Progenitor cell of endocrine pancreas (in vitro differentiated cells): ENCODE measurements at regions not wholly inside any gene's neighbourhood (a gene's known extent, or its start where the extent isn't known, plus 50 kb on each side); places are given as distances from the start of the nearest gene placed in this dataset.
"Not testable (repeated sequence)": the region's sequence is repeated elsewhere in the genome, so short reads cannot be mapped to it uniquely, and the experiment has no call there.

Source experiments
- DNase-seq: peaks from one replicate; pipeline ENCODE4 v3.0.0; 2021; ENCODE audit warnings: low spot score; ENCODE audit not compliant: unreplicated experiment
- H3K27ac Mint-ChIP-seq: 2 replicates; pipeline ENCODE4 v1.8.0; 2021; ENCODE audit warnings: mild to moderate bottlenecking, moderate library complexity, mixed read lengths
- H3K27me3 Mint-ChIP-seq: 2 replicates; pipeline ENCODE4 v1.8.0; 2021; ENCODE audit warnings: mixed read lengths
- H3K36me3 Mint-ChIP-seq: 2 replicates; pipeline ENCODE4 v1.8.0; 2022; ENCODE audit warnings: mixed read lengths; ENCODE audit not compliant: insufficient read depth
- H3K4me1 Mint-ChIP-seq: 2 replicates; pipeline ENCODE4 v1.8.0; 2021; ENCODE audit warnings: low read depth, mixed read lengths
- H3K4me3 Mint-ChIP-seq: 2 replicates; pipeline ENCODE4 v1.8.0; 2021; ENCODE audit warnings: low read depth, mild to moderate bottlenecking, moderate library complexity, mixed read lengths
- H3K9me3 Mint-ChIP-seq: 2 replicates; pipeline ENCODE4 v1.8.0; 2021; ENCODE audit warnings: low read depth, mixed read lengths
- TF ChIP-seq, protein P1 (sequence below): fragments of 200-600 bp; sonication (generic); IDR thresholded peaks from one replicate; pipeline ENCODE4 v1.5.0; 2021; ENCODE audit warnings: antibody characterized with exemption, mild to moderate bottlenecking; ENCODE audit not compliant: unreplicated experiment

DNA sequence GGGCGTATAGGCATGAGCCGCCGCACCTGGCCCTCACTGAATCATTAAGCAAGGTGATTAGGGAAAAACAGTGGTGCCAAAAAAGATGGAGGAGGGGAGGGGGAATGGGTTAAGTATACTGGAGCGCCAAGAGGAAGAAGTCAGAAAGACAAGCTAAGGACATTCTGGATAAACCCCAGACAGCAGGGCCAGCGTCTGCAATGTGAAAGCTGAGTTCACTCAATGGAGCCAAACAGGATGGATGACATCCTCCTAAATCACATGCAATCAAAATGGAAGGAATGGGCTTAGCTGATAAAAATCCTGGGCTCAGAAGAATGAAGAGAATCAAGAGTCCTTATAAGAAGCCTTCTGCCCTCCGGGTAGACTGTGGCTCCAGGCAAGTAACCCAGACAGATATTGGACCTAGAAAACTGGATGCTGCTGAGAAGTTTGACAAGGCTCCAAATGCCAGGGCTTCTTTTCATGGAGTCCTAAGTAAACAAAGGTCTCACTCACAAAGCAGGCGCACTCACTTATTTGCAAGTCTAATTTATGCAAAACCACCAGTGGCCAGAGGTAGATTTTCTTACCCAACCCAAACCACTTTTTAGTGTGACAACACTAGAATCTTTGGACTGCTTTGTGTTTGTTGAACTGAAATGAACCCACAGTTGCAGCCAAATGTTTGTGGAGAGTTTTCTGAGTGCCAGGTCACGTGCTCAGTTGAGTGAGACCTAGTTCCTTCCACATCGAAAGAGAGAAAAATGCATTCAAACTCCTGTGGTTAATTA lies 519.1 kb upstream of the AUTS2 start:
- Mint-ChIP-seq H3K9me3 (peaks cover 3% of the 10 kb centered on the region), H3K27ac (no peak overlapping the region), H3K36me3 (no peaks in the 10 kb centered on the region), H3K4me3 (no peak overlapping the region), H3K27me3 (no peaks in the 10 kb centered on the region), H3K4me1 (no peaks in the 10 kb centered on the region)
- no peak for DNase-seq
- TF ChIP-seq, protein P1, sequence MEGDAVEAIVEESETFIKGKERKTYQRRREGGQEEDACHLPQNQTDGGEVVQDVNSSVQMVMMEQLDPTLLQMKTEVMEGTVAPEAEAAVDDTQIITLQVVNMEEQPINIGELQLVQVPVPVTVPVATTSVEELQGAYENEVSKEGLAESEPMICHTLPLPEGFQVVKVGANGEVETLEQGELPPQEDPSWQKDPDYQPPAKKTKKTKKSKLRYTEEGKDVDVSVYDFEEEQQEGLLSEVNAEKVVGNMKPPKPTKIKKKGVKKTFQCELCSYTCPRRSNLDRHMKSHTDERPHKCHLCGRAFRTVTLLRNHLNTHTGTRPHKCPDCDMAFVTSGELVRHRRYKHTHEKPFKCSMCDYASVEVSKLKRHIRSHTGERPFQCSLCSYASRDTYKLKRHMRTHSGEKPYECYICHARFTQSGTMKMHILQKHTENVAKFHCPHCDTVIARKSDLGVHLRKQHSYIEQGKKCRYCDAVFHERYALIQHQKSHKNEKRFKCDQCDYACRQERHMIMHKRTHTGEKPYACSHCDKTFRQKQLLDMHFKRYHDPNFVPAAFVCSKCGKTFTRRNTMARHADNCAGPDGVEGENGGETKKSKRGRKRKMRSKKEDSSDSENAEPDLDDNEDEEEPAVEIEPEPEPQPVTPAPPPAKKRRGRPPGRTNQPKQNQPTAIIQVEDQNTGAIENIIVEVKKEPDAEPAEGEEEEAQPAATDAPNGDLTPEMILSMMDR, result no peak

DNA sequence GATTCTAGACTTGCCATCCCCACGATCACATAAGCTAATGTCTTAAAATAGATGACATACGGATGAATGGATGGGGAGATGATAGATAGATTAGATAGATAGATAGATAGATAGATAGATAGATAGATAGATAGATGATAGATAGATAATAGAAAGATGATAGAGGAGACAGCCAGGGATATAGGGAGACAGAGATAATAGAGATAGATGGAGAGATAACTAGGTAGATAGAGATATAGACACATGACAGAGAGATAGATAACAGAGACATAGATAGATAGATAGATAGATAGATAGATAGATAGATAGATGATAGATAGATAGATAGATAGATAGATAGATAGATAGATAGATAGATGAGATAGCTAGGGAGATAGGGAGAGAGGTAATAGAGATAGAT lies 511.0 kb upstream of the AUTS2 start:
- not testable (repeated sequence) for H3K4me1 Mint-ChIP-seq

DNA sequence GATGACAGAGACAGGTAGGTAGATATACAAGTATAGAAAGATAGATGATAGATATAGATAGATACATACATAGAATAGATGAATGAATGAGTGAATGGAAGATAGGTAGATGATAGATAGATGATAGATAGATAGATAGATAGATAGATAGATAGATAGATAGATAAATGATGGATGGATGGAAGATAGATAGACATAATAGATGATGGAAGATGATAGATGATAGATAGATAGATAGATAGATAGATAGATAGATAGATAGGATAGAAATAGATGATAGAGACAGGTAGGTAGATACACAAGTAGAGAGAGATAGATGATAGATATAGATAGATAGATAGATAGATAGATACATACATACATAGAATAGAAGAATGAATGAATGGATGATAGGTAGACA lies 510.1 kb upstream of the AUTS2 start:
- TF ChIP-seq, protein P1, result no peak
- Mint-ChIP-seq H3K9me3 (peaks cover under 1% of the 10 kb centered on the region), H3K27ac (no peak overlapping the region), H3K36me3 (no peaks in the 10 kb centered on the region), H3K4me1 (no peaks in the 10 kb centered on the region), H3K4me3 (no peak overlapping the region), H3K27me3 (no peaks in the 10 kb centered on the region)
- DNase-seq, result no peak

More for the DNA sequence above, 511.0 kb upstream of the AUTS2 start:
- H3K9me3 Mint-ChIP-seq, H3K36me3 Mint-ChIP-seq, H3K4me3 Mint-ChIP-seq, H3K27ac Mint-ChIP-seq, DNase-seq, H3K27me3 Mint-ChIP-seq: not testable (repeated sequence)

DNA sequence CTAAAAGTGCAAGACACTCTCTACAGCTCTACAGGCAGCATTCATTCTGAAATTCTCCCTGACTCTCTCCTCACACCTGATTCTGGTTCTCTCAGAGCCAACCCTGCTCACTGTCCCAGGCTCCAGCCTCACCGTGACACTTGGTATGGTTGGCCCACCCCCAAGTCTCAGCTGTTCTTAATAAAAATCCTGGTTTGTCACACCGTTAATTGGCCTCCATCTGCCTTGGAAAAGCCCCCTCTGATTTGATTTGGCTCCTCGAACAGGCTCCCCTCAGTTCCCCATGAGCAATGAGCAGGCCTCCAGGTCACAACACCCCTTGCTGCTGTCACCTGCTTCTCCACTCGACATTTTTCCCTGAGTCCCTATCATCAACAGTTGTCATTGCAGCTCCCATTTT lies 507.3 kb upstream of the AUTS2 start:
- TF ChIP-seq, protein P1, result no peak
- Mint-ChIP-seq H3K27me3 (no peaks in the 10 kb centered on the region), H3K27ac (peak overlapping the region; percentile 3), H3K4me3 (no peak overlapping the region), H3K9me3 (peaks cover 10% of the 10 kb centered on the region), H3K4me1 (peaks cover 1% of the 10 kb centered on the region), H3K36me3 (peaks cover 1% of the 10 kb centered on the region)
- no peak for DNase-seq

DNA sequence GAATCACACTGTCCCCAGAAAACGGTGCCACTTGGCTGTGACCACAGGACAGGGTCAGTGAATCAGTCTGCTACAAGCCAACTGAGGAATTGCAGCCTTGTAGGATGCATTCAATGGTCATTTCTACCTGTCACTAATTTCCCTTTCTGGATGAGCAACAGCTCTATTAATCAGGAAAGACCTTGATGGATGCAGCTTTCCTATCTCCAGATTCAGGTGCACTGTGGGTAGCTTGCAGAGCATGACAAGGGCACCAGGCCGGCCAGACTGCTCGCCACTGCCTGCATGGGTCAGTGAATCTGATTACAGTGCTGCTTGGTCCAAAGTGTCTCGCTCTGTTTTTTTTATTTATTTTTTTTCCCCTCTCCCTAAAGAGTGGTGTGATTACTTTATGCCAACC lies 506.8 kb upstream of the AUTS2 start:
- H3K4me3 Mint-ChIP-seq, result no peak overlapping the region
- peaks cover 1% of the 10 kb centered on the region for H3K4me1 Mint-ChIP-seq
- peaks cover 1% of the 10 kb centered on the region for H3K36me3 Mint-ChIP-seq
- H3K27ac Mint-ChIP-seq, result no peak overlapping the region
- H3K27me3 Mint-ChIP-seq, result no peaks in the 10 kb centered on the region
- TF ChIP-seq, protein P1, result no peak
- DNase-seq, result no peak
- peaks cover 10% of the 10 kb centered on the region for H3K9me3 Mint-ChIP-seq

DNA sequence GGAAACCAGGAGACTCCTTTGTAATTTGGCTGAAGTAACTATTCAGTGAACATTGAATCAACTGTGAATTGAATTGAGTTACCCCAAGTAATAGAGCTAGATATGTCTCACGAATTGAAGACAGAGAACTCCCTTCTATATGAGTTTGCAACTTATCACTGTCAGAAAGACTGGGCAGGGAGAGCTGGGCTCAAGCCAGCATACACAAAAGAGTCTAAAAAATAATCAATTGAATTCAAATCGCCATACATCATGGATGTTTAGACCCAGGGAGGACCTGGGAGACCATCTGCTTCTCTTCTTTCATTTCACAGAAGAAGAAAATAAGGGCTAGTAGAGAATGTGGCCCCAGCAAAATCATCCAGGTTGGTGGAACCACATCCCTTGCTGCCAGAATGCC lies 503.1 kb upstream of the AUTS2 start:
- DNase-seq, result no peak
- H3K36me3 Mint-ChIP-seq, result peaks cover 1% of the 10 kb centered on the region
- H3K27me3 Mint-ChIP-seq, result no peaks in the 10 kb centered on the region
- H3K9me3 Mint-ChIP-seq, result peaks cover 14% of the 10 kb centered on the region
- peaks cover 1% of the 10 kb centered on the region for H3K4me1 Mint-ChIP-seq
- TF ChIP-seq, protein P1, result no peak
- no peak overlapping the region for H3K4me3 Mint-ChIP-seq
- no peak overlapping the region for H3K27ac Mint-ChIP-seq
